ENCODE measurements at regions not wholly inside any gene's neighbourhood (a gene's known extent, or its start where the extent isn't known, plus 50 kb on each side); places are given as distances from the start of the nearest gene placed in this dataset.

- TF ChIP-seq TEAD4 (IDR thresholded peaks at IDR 0.05) (no peak), FOXM1 (IDR thresholded peaks at IDR 0.05; ENCODE audit: borderline replicate concordance, low read depth) (no peak), ZBTB7A (IDR thresholded peaks at IDR 0.05; ENCODE audit: low read depth) (no peak)
Observed at GRCh38 chr6:86780923-86781322, 156.4 kb upstream of the HTR1E start.

- TF ChIP-seq, protein P1, sequence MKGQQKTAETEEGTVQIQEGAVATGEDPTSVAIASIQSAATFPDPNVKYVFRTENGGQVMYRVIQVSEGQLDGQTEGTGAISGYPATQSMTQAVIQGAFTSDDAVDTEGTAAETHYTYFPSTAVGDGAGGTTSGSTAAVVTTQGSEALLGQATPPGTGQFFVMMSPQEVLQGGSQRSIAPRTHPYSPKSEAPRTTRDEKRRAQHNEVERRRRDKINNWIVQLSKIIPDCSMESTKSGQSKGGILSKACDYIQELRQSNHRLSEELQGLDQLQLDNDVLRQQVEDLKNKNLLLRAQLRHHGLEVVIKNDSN (IDR thresholded peaks at IDR 0.05) = no peak
- TF ChIP-seq, protein P2, sequence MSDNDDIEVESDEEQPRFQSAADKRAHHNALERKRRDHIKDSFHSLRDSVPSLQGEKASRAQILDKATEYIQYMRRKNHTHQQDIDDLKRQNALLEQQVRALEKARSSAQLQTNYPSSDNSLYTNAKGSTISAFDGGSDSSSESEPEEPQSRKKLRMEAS (IDR thresholded peaks at IDR 0.05) = no peak
- TF ChIP-seq REST (IDR thresholded peaks at IDR 0.05; ENCODE audit: low read depth) (no peak), FOXM1 (IDR thresholded peaks at IDR 0.05; ENCODE audit: borderline replicate concordance, low read depth) (no peak), NFIC (IDR thresholded peaks at IDR 0.05) (no peak), TCF12 (IDR thresholded peaks at IDR 0.05; ENCODE audit: low read depth) (no peak), ZBTB7A (IDR thresholded peaks at IDR 0.05; ENCODE audit: low read depth) (no peak), TAF1 (IDR thresholded peaks at IDR 0.05; ENCODE audit: low read depth) (no peak), RAD21 (IDR thresholded peaks at IDR 0.05; ENCODE audit: low read depth) (no peak), TEAD4 (IDR thresholded peaks at IDR 0.05) (no peak), EP300 (IDR thresholded peaks at IDR 0.05; ENCODE audit: borderline replicate concordance) (no peak), YY1 (IDR thresholded peaks at IDR 0.05; ENCODE audit: low read depth) (no peak), CREB1 (IDR thresholded peaks at IDR 0.05; ENCODE audit: low read depth) (no peak), EGR1 (IDR thresholded peaks at IDR 0.05) (no peak), CEBPB (IDR thresholded peaks at IDR 0.05) (no peak)
Observed at GRCh38 chr6:86775893-86776292, 161.4 kb upstream of the HTR1E start.

DNA sequence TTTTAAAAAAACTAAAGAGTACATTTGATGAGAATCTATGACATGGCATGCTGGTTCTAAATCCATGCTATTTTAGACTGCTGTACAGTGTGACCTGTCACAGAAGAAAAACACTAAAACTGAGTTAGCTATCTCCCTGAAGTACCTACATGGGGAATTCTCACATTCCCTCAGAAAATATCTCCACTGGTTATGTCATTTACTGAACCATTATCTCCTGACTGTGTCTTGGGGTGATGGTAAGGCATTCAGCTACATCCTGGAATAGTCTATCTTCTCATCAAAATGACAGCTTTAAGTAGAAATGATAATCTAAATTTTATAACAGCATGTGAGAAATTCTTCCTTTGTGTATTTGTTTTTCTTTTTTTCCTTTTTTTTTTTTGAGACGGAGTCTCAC is 172.1 kb upstream of the HTR1E start:
- no peak for TF ChIP-seq TAF1 (IDR thresholded peaks at IDR 0.05; ENCODE audit: low read depth)
- no peak for TF ChIP-seq TCF12 (IDR thresholded peaks at IDR 0.05; ENCODE audit: low read depth)
- no peak for TF ChIP-seq CREB1 (IDR thresholded peaks at IDR 0.05; ENCODE audit: low read depth)
- TF ChIP-seq YY1 (IDR thresholded peaks at IDR 0.05; ENCODE audit: low read depth) = no peak
- TF ChIP-seq TEAD4 (IDR thresholded peaks at IDR 0.05) = no peak
- TF ChIP-seq, protein P2 (IDR thresholded peaks at IDR 0.05) = no peak
- no peak for TF ChIP-seq NFIC (IDR thresholded peaks at IDR 0.05)
- TF ChIP-seq EGR1 (IDR thresholded peaks at IDR 0.05) = no peak
- TF ChIP-seq REST (IDR thresholded peaks at IDR 0.05; ENCODE audit: low read depth) = no peak

DNA sequence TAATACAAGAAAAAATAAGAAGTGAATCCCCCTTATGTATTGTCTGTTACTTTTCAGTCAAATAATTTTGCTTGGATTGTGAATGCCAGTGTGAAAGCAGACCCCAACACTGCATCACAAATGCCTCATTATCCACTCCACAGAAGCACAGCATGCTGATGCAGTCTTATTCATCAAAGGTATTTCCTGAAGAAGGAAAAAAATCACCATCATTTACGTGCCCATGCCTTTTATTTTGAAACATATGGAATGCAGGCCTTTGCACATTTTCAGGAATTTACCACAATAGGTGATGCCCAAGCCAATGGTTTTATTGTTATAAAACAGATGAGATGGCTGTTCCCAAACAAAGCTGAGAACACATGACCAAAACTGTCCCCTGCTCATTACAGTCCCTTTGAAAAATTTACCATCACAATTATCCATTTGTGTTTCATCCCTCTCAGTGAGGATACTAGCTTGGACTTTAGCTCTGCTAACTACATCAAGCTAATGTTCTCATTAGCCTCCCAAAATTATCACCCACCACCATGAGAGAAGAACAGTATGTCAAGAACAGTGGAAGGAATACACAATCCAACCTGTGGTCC is 180.6 kb upstream of the HTR1E start:
- TF ChIP-seq FOXM1 (IDR thresholded peaks at IDR 0.05; ENCODE audit: borderline replicate concordance, low read depth) = no peak
- TF ChIP-seq EP300 (IDR thresholded peaks at IDR 0.05; ENCODE audit: borderline replicate concordance) = no peak
- TF ChIP-seq CEBPB (IDR thresholded peaks at IDR 0.05) = no peak
- no peak for TF ChIP-seq EGR1 (IDR thresholded peaks at IDR 0.05)
- TF ChIP-seq, protein P1 (IDR thresholded peaks at IDR 0.05) = no peak

- TF ChIP-seq RAD21 (IDR thresholded peaks at IDR 0.05; ENCODE audit: low read depth) (no peak), FOXM1 (IDR thresholded peaks at IDR 0.05; ENCODE audit: borderline replicate concordance, low read depth) (no peak), TCF12 (IDR thresholded peaks at IDR 0.05; ENCODE audit: low read depth) (no peak), TAF1 (IDR thresholded peaks at IDR 0.05; ENCODE audit: low read depth) (no peak), YY1 (IDR thresholded peaks at IDR 0.05; ENCODE audit: low read depth) (no peak), CEBPB (IDR thresholded peaks at IDR 0.05) (no peak), REST (IDR thresholded peaks at IDR 0.05; ENCODE audit: low read depth) (no peak), EGR1 (IDR thresholded peaks at IDR 0.05) (no peak), NFIC (IDR thresholded peaks at IDR 0.05) (no peak), EP300 (IDR thresholded peaks at IDR 0.05; ENCODE audit: borderline replicate concordance) (no peak), CREB1 (IDR thresholded peaks at IDR 0.05; ENCODE audit: low read depth) (no peak), ZBTB7A (IDR thresholded peaks at IDR 0.05; ENCODE audit: low read depth) (no peak), TEAD4 (IDR thresholded peaks at IDR 0.05) (no peak)
- TF ChIP-seq, protein P2 (IDR thresholded peaks at IDR 0.05) = no peak
- TF ChIP-seq, protein P1 (IDR thresholded peaks at IDR 0.05) = no peak
Observed at GRCh38 chr6:86744048-86744447, 193.3 kb upstream of the HTR1E start.
